OCI-LY1 (cell line): ENCODE measurements at regions not wholly inside any gene's neighbourhood (a gene's known extent, or its start where the extent isn't known, plus 50 kb on each side); places are given as distances from the start of the nearest gene placed in this dataset.

Experiments
- EZH2 ChIP-seq: fragments of 200-600 bp; sonication (generic), shearing (Covaris generic); IDR thresholded peaks from 2 replicates; pipeline ENCODE4 v1.8.0; 2017; ENCODE audit warnings: borderline replicate concordance, mixed run types, mild to moderate bottlenecking, antibody characterized with exemption, low read length, moderate library complexity, mixed read lengths
- TF ChIP-seq, protein P1 (sequence below): fragments of 200-600 bp; sonication (generic), shearing (Covaris generic); IDR thresholded peaks from 2 replicates; pipeline ENCODE4 v1.5.1; 2017; ENCODE audit warnings: mild to moderate bottlenecking, antibody characterized with exemption, low read length, moderate library complexity, mixed read lengths

DNA sequence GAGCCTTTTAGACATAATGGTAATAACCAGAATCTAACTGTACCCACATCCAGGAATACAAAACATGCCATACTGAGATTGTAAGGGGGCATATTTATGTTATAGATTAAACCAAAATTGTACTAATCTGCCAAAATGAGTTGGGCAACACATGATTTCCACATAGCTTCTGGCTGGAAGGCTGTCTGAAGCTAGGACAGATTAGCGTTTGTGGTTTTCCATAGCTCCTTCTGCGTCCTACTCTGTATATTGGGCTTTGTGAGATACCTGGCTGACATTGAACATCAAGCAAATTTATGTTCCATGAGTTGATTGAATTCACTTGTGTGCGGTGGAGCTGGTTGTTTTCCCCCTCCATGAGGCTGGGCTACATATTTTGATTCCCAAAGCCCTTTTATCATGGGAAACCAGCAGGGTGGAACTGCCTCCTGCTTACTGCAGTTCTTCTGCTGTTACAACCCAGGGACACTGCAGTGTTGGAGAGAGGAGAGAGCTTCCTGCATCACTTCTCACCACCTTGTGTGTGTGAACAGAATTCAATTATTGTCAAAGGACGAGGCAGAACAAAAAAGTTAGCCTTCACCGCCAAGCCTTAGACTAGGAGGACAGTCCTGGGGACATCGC, 114.9 kb downstream of the C11orf91 start:
- TF ChIP-seq, protein P1, sequence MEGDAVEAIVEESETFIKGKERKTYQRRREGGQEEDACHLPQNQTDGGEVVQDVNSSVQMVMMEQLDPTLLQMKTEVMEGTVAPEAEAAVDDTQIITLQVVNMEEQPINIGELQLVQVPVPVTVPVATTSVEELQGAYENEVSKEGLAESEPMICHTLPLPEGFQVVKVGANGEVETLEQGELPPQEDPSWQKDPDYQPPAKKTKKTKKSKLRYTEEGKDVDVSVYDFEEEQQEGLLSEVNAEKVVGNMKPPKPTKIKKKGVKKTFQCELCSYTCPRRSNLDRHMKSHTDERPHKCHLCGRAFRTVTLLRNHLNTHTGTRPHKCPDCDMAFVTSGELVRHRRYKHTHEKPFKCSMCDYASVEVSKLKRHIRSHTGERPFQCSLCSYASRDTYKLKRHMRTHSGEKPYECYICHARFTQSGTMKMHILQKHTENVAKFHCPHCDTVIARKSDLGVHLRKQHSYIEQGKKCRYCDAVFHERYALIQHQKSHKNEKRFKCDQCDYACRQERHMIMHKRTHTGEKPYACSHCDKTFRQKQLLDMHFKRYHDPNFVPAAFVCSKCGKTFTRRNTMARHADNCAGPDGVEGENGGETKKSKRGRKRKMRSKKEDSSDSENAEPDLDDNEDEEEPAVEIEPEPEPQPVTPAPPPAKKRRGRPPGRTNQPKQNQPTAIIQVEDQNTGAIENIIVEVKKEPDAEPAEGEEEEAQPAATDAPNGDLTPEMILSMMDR: no peak
- no peak for TF ChIP-seq EZH2
